ENCODE measurements at regions not wholly inside any gene's neighbourhood (a gene's known extent, or its start where the extent isn't known, plus 50 kb on each side); places are given as distances from the start of the nearest gene placed in this dataset.

- no peak overlapping the region for H3K9ac ChIP-seq
- no peak overlapping the region for H3K27ac ChIP-seq (ENCODE audit: low read depth in 2 of 2, low read length in 1 of 2)
- no peaks in the 10 kb centered on the region for H4K20me1 ChIP-seq (ENCODE audit: insufficient read depth)
- no peaks in the 10 kb centered on the region for H3K79me2 ChIP-seq (ENCODE audit: insufficient read depth)
- H3K27me3 ChIP-seq (ENCODE audit: insufficient read depth) = peaks cover 26% of the 10 kb centered on the region
- H3K4me2 ChIP-seq = no peak overlapping the region
- H2AFZ ChIP-seq (ENCODE audit: low read depth) = no peak overlapping the region
- H3K4me3 ChIP-seq (ENCODE audit: low read depth in 2 of 2, low read length in 1 of 2) = no peak overlapping the region
- H3K9me2 ChIP-seq = no peaks in the 10 kb centered on the region
- no peaks in the 10 kb centered on the region for H3K36me3 ChIP-seq (replicated peaks in 1 of 2; ENCODE audit: control insufficient read depth in 1 of 2, insufficient read depth in 2 of 2, low read length in 1 of 2)
- H3K4me1 ChIP-seq (ENCODE audit: control insufficient read depth in 1 of 2, insufficient read depth in 2 of 2, low read depth in 1 of 2, low read length in 1 of 2) = peaks cover 4 to 8% of the 10 kb centered on the region in 2 experiments; a peak in 2 of 4 replicates
- CTCF ChIA-PET = interaction anchor here (2.4 kb wide), 1 partner anchor 18 kb away, joined by 13 read pairs; no protein-coding TSS in a partner anchor
- 0 out of 2 replicates have a peak, but pooled peaks have one; percentile 7 for TF ChIP-seq PBX3 (IDR thresholded peaks at IDR 0.05)
- TF ChIP-seq FOXM1 (IDR thresholded peaks at IDR 0.05; ENCODE audit: low read depth) = no peak
- 0 out of 2 replicates have a peak, but pooled peaks have one; percentile 4 for TF ChIP-seq JUND (IDR thresholded peaks at IDR 0.05)
- TF ChIP-seq FOSL2 (IDR thresholded peaks at IDR 0.05; ENCODE audit: borderline replicate concordance, low read depth) = 0 out of 2 replicates have a peak, but pooled peaks have one; percentile 7
- POLR2A ChIA-PET = no interaction called here
- H3K9me3 ChIP-seq = no peaks in the 10 kb centered on the region
- 60% methylated on average over 1 of the region's 1 CpG for WGBS (ENCODE audit: low lambda C conversion rate)
- H3F3A ChIP-seq (replicated peaks; ENCODE audit: insufficient read depth) = no peaks in the 10 kb centered on the region
- DNase-seq = no peak
These were observed 53.3 kb downstream of the C7orf25 start for GRCh38 chr7:42858570-42858969.

- WGBS (ENCODE audit: low lambda C conversion rate) = 7% methylated on average over 19 of the region's 19 CpGs
- H4K20me1 ChIP-seq (ENCODE audit: insufficient read depth) = no peaks in the 10 kb centered on the region
- H3K27ac ChIP-seq (ENCODE audit: low read depth in 2 of 2, low read length in 1 of 2) = no peak overlapping the region
- H3K9ac ChIP-seq = no peak overlapping the region
- H3K4me1 ChIP-seq (ENCODE audit: control insufficient read depth in 1 of 2, insufficient read depth in 2 of 2, low read depth in 1 of 2, low read length in 1 of 2) = peaks cover 4 to 8% of the 10 kb centered on the region in 2 experiments; a peak in 2 of 4 replicates
- no peaks in the 10 kb centered on the region for H3F3A ChIP-seq (replicated peaks; ENCODE audit: insufficient read depth)
- H3K27me3 ChIP-seq (ENCODE audit: insufficient read depth) = peaks cover 40% of the 10 kb centered on the region
- POLR2A ChIA-PET = no interaction called here
- H3K79me2 ChIP-seq (ENCODE audit: insufficient read depth) = no peaks in the 10 kb centered on the region
- no peaks in the 10 kb centered on the region for H3K9me3 ChIP-seq
- H2AFZ ChIP-seq (ENCODE audit: low read depth) = peak overlapping the region; percentile 89
- DNase-seq = no peak
- H3K9me2 ChIP-seq = no peaks in the 10 kb centered on the region
- TF ChIP-seq PBX3 (IDR thresholded peaks at IDR 0.05) (no peak), CTCF (IDR thresholded peaks at IDR 0.05) (no peak), GABPA (IDR thresholded peaks at IDR 0.05; ENCODE audit: low read depth) (no peak), RAD21 (IDR thresholded peaks at IDR 0.05; ENCODE audit: low read length) (no peak), FOSL2 (IDR thresholded peaks at IDR 0.05; ENCODE audit: borderline replicate concordance, low read depth) (no peak), SIN3A (IDR thresholded peaks at IDR 0.05; ENCODE audit: borderline replicate concordance, low read depth, low read length) (no peak), YY1 (IDR thresholded peaks at IDR 0.05; ENCODE audit: low read depth) (no peak), JUND (IDR thresholded peaks at IDR 0.05) (no peak), ELF1 (IDR thresholded peaks at IDR 0.05) (no peak), TAF1 (IDR thresholded peaks at IDR 0.05; ENCODE audit: borderline replicate concordance, low read depth, low read length) (no peak), FOXM1 (IDR thresholded peaks at IDR 0.05; ENCODE audit: low read depth) (no peak), GATA2 (CRISPR knock-in tag; IDR thresholded peaks at IDR 0.05) (no peak), SMC3 (IDR thresholded peaks at IDR 0.05; ENCODE audit: low read depth, low read length) (no peak), POLR2AphosphoS5 (IDR thresholded peaks at IDR 0.05; ENCODE audit: low read depth, low read length) (no peak), RFX5 (IDR thresholded peaks at IDR 0.05; ENCODE audit: low read length) (no peak), FOXJ3 (CRISPR knock-in tag; IDR thresholded peaks at IDR 0.05) (no peak)
- H3K4me2 ChIP-seq = peak overlapping the region; percentile 83
- H3K4me3 ChIP-seq (ENCODE audit: low read depth in 2 of 2, low read length in 1 of 2) = peak overlapping the region; percentile 51 to 57
- CTCF ChIA-PET = interaction anchor here (1.1 kb wide), 1 partner anchor 31 kb away, joined by 4 read pairs; no protein-coding TSS in a partner anchor
- H3K36me3 ChIP-seq (replicated peaks in 1 of 2; ENCODE audit: control insufficient read depth in 1 of 2, insufficient read depth in 2 of 2, low read length in 1 of 2) = no peaks in the 10 kb centered on the region
These were observed 55.3 kb downstream of the C7orf25 start for GRCh38 chr7:42856605-42856987.

All from SK-N-SH (cell line).